LNCAP (cell line): ENCODE measurements at regions not wholly inside any gene's neighbourhood (a gene's known extent, or its start where the extent isn't known, plus 50 kb on each side); places are given as distances from the start of the nearest gene placed in this dataset.

Experiments
- CTCF ChIP-seq: fragments of 450-650 bp; IDR thresholded peaks from 2 replicates; pipeline ENCODE4 v1.5.1; 2017; ENCODE audit warnings: mild to moderate bottlenecking

GRCh38 chr6:90432937-90433336, 136.3 kb upstream of the BACH2 start:
- TF ChIP-seq CTCF: no peak

DNA sequence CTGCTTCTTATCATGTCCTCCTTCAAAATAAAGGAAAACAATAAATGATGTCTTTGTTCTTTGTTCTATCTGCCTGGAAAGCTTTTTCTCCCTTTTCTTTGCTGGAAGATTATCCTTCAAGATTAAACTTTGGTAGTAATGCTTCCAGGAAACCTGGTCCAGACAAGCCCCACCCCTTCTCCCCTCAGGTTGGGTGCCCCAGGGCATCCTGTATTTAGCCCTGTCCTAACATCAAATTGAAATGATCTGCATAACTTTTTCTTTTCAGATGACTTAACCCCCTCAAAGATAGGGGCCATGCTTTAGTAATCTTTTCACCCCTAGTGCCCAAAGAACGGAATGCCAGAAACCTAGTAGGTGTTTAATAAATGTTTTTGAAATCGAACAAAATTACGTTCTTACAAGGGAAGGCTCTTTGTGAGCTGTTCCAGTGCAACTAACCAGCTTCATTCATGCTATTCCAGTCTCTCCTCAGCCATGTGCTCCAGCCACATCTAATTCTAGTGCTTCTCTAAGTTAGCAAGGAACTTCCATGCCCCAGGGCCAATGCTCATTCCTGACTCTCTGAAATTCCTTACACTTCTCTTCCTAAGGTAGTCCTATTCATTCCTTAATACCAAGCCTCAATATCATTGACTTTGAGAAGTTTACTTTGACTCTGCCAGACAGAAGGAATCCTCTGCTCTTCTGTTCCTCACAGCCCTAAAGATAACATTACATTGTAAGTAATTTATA, 135.6 kb upstream of the BACH2 start:
- TF ChIP-seq CTCF: no peak

GRCh38 chr6:90431576-90431975, 134.9 kb upstream of the BACH2 start:
- TF ChIP-seq CTCF: no peak

DNA sequence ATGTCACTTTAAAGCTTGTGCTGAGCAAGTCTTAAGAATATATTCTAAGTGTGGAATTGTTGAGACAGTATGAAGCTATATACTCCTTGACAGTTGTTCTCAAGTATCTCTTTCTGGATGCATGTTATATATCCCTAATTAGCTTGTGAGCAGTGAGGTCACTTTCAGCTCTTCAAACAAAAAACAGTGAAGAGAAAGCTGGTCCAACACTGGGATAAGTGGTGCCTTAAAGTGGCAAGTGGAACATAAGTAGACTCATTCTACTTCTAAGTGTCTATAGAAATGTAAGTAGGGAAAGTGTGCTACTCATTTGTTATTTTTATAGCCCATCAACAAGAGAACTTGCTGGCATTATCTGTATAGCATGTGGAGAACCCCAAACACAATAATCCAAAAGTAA, 133.1 kb upstream of the BACH2 start:
- no peak for TF ChIP-seq CTCF

DNA sequence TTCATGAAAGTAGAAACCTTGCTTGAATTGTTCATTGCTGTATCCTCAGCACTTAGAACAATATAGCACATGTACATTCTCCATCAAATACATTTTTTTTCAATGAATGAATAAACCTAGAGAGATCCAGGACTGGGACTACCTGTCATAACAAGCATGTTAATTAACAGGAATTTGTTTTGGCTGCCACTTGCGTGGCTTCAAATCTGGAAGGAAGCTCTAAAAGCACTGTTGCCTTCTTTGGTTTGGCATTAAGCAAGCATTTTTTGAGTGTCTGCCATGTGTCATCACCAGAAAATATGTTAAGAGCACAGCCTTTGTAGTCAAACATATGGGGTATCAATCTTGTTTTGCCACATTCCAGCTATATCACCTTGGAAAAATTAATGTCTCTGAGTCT, 131.9 kb upstream of the BACH2 start:
- TF ChIP-seq CTCF: no peak

- TF ChIP-seq CTCF: no peak
Measured at GRCh38 chr6:90425161-90425641, 128.6 kb upstream of the BACH2 start.

DNA sequence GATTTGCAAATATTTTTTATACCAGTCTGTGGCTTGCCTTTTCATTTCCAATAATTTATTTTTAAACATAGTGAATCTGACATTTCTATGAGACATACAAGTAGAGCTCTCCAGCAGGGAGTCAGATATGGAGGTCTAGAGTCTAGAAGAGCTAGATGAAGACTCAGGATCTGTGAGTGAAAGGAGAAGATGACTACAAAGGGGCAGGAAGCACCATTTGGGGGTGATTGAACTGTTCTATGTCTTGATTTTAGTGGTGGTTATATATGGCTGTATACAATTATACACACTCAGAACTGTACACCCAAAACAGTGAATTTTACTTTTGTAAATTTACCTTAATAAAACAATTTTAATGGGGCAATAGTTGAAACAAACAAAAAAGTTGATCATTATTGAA, 127.9 kb upstream of the BACH2 start:
- TF ChIP-seq CTCF: no peak

DNA sequence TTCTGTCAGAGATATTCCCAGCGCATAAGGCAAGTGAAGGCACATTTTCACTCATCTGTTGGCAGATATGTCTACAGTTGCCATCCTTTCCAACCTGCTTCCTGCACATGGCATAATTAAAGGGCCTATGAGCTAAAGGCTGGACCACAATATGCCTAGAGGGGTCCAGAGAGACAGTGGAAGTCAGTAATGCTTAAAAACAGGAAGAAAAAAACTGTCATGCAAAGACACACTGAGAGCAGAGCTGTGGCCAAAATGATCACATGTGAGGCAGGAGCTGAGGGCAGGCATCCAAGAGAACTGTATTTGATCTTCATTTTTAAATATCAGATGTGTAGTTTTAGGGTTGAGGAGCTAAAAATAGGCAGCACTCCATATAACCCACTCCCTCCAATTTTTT, 125.0 kb upstream of the BACH2 start:
- TF ChIP-seq CTCF: no peak
